Fibroblast of pulmonary artery (primary cell): ENCODE measurements at regions not wholly inside any gene's neighbourhood (a gene's known extent, or its start where the extent isn't known, plus 50 kb on each side); places are given as distances from the start of the nearest gene placed in this dataset.

ENCODE experiments used
- DNase-seq: peaks from one replicate; pipeline ENCODE4 v3.0.0-alpha.2; 2010; ENCODE audit warnings: low read depth
- H3K4me3 ChIP-seq: replicated peaks from 2 replicates; pipeline ENCODE4 v1.5.1; 2011; ENCODE audit warnings: low read depth, mild to moderate bottlenecking, control low read depth, low read length, moderate library complexity
- CTCF ChIP-seq: IDR thresholded peaks from 2 replicates; pipeline ENCODE4 v1.5.1; 2011; ENCODE audit warnings: mild to moderate bottlenecking, control low read depth, low read length, inconsistent platforms; ENCODE audit errors: missing control alignments

GRCh38 chr12:78732481-78732880, 132.1 kb upstream of the SYT1 start:
- no peak for TF ChIP-seq CTCF
- DNase-seq = no peak
- no peak overlapping the region for H3K4me3 ChIP-seq

- no peak for DNase-seq
- H3K4me3 ChIP-seq = no peak overlapping the region
Observed at GRCh38 chr12:78739653-78740052, 124.9 kb upstream of the SYT1 start.

GRCh38 chr12:78746001-78746400, 118.6 kb upstream of the SYT1 start:
- DNase-seq = no peak
- TF ChIP-seq CTCF = no peak

More at GRCh38 chr12:78739653-78740052, 124.9 kb upstream of the SYT1 start:
- no peak for TF ChIP-seq CTCF

GRCh38 chr12:78753058-78753457, 111.5 kb upstream of the SYT1 start:
- DNase-seq = no peak
- H3K4me3 ChIP-seq = no peak overlapping the region
- no peak for TF ChIP-seq CTCF

More at GRCh38 chr12:78746001-78746400, 118.6 kb upstream of the SYT1 start:
- H3K4me3 ChIP-seq = no peak overlapping the region

- no peak for DNase-seq
- H3K4me3 ChIP-seq = no peak overlapping the region
- TF ChIP-seq CTCF = no peak
Observed at GRCh38 chr12:78756936-78757335, 107.6 kb upstream of the SYT1 start.

GRCh38 chr12:78759367-78759766, 105.2 kb upstream of the SYT1 start:
- no peak overlapping the region for H3K4me3 ChIP-seq
- DNase-seq = peak; percentile 97
- no peak for TF ChIP-seq CTCF

GRCh38 chr12:78760906-78761305, 103.7 kb upstream of the SYT1 start:
- TF ChIP-seq CTCF = no peak
- H3K4me3 ChIP-seq = no peak overlapping the region
- DNase-seq = no peak
